Astrocyte (in vitro differentiated cells and primary cell): ENCODE measurements at regions not wholly inside any gene's neighbourhood (a gene's known extent, or its start where the extent isn't known, plus 50 kb on each side); places are given as distances from the start of the nearest gene placed in this dataset.

ENCODE experiments used
- DNase-seq: peaks from one replicate; pipeline ENCODE4 v3.0.0-alpha.2; 2010; ENCODE audit warnings: low read depth
- FAIRE-seq: peaks from 2 replicates; lab custom pipeline; 2011; peaks lifted over from hg19 to GRCh38; lab: Jason Lieb, UNC
- H2AFZ ChIP-seq: 2 replicates; pipeline ENCODE4 v1.6.0; 2012; ENCODE audit warnings: low read depth, low read length, inconsistent platforms
- H3K27ac ChIP-seq: 2 replicates; pipeline ENCODE4 v1.5.1; 2011; ENCODE audit warnings: low read depth, low read length, inconsistent platforms
- H3K27me3 ChIP-seq: 2 replicates; pipeline ENCODE4 v1.6.0; 2011; ENCODE audit warnings: low read length, inconsistent platforms; ENCODE audit not compliant: insufficient read depth
- H3K36me3 ChIP-seq: 2 replicates; pipeline ENCODE4 v1.5.1; 2011; ENCODE audit warnings: low read length, inconsistent platforms; ENCODE audit not compliant: insufficient read depth
- H3K4me1 ChIP-seq: 2 replicates; pipeline ENCODE4 v1.5.1; 2011; ENCODE audit warnings: low read length, inconsistent platforms; ENCODE audit not compliant: insufficient read depth
- H3K4me2 ChIP-seq: 2 replicates; pipeline ENCODE4 v1.6.0; 2012; ENCODE audit warnings: low read length, inconsistent platforms
- H3K4me3 ChIP-seq: 2 replicates; pipeline ENCODE4 v1.5.1; 2011; ENCODE audit warnings: low read depth, mild to moderate bottlenecking, low read length, inconsistent platforms; ENCODE audit not compliant: insufficient read depth
- H3K79me2 ChIP-seq: 2 replicates; pipeline ENCODE4 v1.6.0; 2012; ENCODE audit warnings: mild to moderate bottlenecking, low read length, inconsistent platforms; ENCODE audit not compliant: insufficient read depth
- H3K9ac ChIP-seq: 2 replicates; pipeline ENCODE4 v1.6.0; 2012; ENCODE audit warnings: mild to moderate bottlenecking, low read length, inconsistent platforms
- H3K9me3 ChIP-seq: 2 replicates; pipeline ENCODE4 v1.5.1; 2012; ENCODE audit warnings: low read depth, mild to moderate bottlenecking, low read length, inconsistent platforms; ENCODE audit not compliant: insufficient read depth
- H4K20me1 ChIP-seq: 2 replicates; pipeline ENCODE4 v1.6.0; 2012; ENCODE audit warnings: low read length, inconsistent platforms; ENCODE audit not compliant: insufficient read depth
- H3K27ac Mint-ChIP-seq: one replicate; pipeline ENCODE4 v1.8.0; 2021; ENCODE audit warnings: mild to moderate bottlenecking, mixed read lengths; ENCODE audit not compliant: unreplicated experiment
- H3K27me3 Mint-ChIP-seq: one replicate; pipeline ENCODE4 v1.8.0; 2021; ENCODE audit warnings: low read depth, mixed read lengths; ENCODE audit not compliant: unreplicated experiment
- H3K36me3 Mint-ChIP-seq: one replicate; pipeline ENCODE4 v1.8.0; 2021; ENCODE audit warnings: low read depth, mixed read lengths; ENCODE audit not compliant: unreplicated experiment
- H3K4me1 Mint-ChIP-seq: one replicate; pipeline ENCODE4 v1.8.0; 2021; ENCODE audit warnings: low read depth, mixed read lengths; ENCODE audit not compliant: unreplicated experiment
- H3K4me3 Mint-ChIP-seq: one replicate; pipeline ENCODE4 v1.8.0; 2021; ENCODE audit warnings: mild to moderate bottlenecking, moderate library complexity, mixed read lengths; ENCODE audit not compliant: unreplicated experiment
- H3K9me3 Mint-ChIP-seq: one replicate; pipeline ENCODE4 v1.8.0; 2021; ENCODE audit warnings: mild to moderate bottlenecking, mixed read lengths; ENCODE audit not compliant: unreplicated experiment
- EZH2 ChIP-seq: IDR thresholded peaks from 2 replicates; pipeline ENCODE4 v1.6.1; 2012; ENCODE audit warnings: mild to moderate bottlenecking, low read length, inconsistent platforms; ENCODE audit not compliant: insufficient read depth
- TF ChIP-seq, protein P1 (sequence below): IDR thresholded peaks from 2 replicates; pipeline ENCODE4 v1.5.1; 2011; ENCODE audit warnings: low read depth, mild to moderate bottlenecking, inconsistent platforms, low read length, moderate library complexity; ENCODE audit not compliant: insufficient read depth

DNA sequence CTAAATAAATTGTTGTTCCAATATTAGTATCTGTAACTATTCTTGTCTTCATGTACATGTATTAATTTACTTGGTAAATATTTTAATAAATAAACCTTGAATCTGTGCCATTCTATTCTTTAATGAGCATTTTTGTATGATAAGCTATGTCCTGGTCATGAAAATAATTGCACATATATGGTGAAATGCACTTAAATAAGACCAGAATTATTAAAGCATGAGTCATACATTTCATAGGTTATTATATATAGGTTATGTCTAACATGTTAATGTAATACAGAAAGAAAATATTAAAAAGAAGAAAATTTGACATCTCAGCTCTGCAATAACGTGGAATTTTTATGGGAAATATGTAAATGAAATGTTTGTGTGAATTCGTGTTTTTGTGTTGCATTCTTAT is 1168.1 kb downstream of the TAF11L14 start:
- H3K36me3 Mint-ChIP-seq: no peaks in the 10 kb centered on the region
- no peaks in the 10 kb centered on the region for H3K36me3 ChIP-seq
- peaks cover 3% of the 10 kb centered on the region for H3K9me3 Mint-ChIP-seq
- no peaks in the 10 kb centered on the region for H4K20me1 ChIP-seq
- no peak overlapping the region for H3K27ac Mint-ChIP-seq
- H3K27me3 Mint-ChIP-seq: no peaks in the 10 kb centered on the region
- no peak for DNase-seq
- no peak overlapping the region for H3K4me3 ChIP-seq
- no peak overlapping the region for H3K9ac ChIP-seq
- no peak overlapping the region for H3K27ac ChIP-seq
- no peaks in the 10 kb centered on the region for H3K27me3 ChIP-seq
- no peak overlapping the region for H3K4me3 Mint-ChIP-seq
- no peaks in the 10 kb centered on the region for H3K4me1 ChIP-seq
- no peak overlapping the region for H2AFZ ChIP-seq
- no peaks in the 10 kb centered on the region for H3K79me2 ChIP-seq
- H3K4me2 ChIP-seq: no peak overlapping the region
- FAIRE-seq: no peak
- H3K4me1 Mint-ChIP-seq: peaks cover 1% of the 10 kb centered on the region
- no peaks in the 10 kb centered on the region for H3K9me3 ChIP-seq
- TF ChIP-seq, protein P1, sequence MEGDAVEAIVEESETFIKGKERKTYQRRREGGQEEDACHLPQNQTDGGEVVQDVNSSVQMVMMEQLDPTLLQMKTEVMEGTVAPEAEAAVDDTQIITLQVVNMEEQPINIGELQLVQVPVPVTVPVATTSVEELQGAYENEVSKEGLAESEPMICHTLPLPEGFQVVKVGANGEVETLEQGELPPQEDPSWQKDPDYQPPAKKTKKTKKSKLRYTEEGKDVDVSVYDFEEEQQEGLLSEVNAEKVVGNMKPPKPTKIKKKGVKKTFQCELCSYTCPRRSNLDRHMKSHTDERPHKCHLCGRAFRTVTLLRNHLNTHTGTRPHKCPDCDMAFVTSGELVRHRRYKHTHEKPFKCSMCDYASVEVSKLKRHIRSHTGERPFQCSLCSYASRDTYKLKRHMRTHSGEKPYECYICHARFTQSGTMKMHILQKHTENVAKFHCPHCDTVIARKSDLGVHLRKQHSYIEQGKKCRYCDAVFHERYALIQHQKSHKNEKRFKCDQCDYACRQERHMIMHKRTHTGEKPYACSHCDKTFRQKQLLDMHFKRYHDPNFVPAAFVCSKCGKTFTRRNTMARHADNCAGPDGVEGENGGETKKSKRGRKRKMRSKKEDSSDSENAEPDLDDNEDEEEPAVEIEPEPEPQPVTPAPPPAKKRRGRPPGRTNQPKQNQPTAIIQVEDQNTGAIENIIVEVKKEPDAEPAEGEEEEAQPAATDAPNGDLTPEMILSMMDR: no peak
- TF ChIP-seq EZH2: no peak

- no peak overlapping the region for H3K4me3 Mint-ChIP-seq
- Histone ChIP-seq H3K9me3 (no peaks in the 10 kb centered on the region), H3K79me2 (no peaks in the 10 kb centered on the region), H3K27me3 (no peaks in the 10 kb centered on the region), H3K4me2 (no peak overlapping the region), H4K20me1 (no peaks in the 10 kb centered on the region), H3K4me1 (no peaks in the 10 kb centered on the region), H3K27ac (no peak overlapping the region), H3K4me3 (no peak overlapping the region), H3K36me3 (no peaks in the 10 kb centered on the region), H3K9ac (no peak overlapping the region), H2AFZ (no peak overlapping the region)
- H3K4me1 Mint-ChIP-seq: peaks cover 2% of the 10 kb centered on the region
- no peak for FAIRE-seq
- TF ChIP-seq, protein P1: no peak
- TF ChIP-seq EZH2: no peak
- H3K27me3 Mint-ChIP-seq: no peaks in the 10 kb centered on the region
- DNase-seq: no peak
- H3K27ac Mint-ChIP-seq: no peak overlapping the region
- peaks cover under 1% of the 10 kb centered on the region for H3K9me3 Mint-ChIP-seq
- no peaks in the 10 kb centered on the region for H3K36me3 Mint-ChIP-seq
Measured at GRCh38 chr5:18805376-18805775, 1171.1 kb downstream of the TAF11L14 start.

- Histone ChIP-seq H3K9ac (no peak overlapping the region), H3K4me2 (no peak overlapping the region), H3K79me2 (no peaks in the 10 kb centered on the region), H4K20me1 (no peaks in the 10 kb centered on the region), H3K4me3 (no peak overlapping the region), H3K27me3 (no peaks in the 10 kb centered on the region), H3K27ac (no peak overlapping the region), H3K4me1 (no peaks in the 10 kb centered on the region), H3K36me3 (no peaks in the 10 kb centered on the region), H3K9me3 (no peaks in the 10 kb centered on the region), H2AFZ (no peak overlapping the region)
- Mint-ChIP-seq H3K36me3 (no peaks in the 10 kb centered on the region), H3K4me3 (no peak overlapping the region), H3K27me3 (no peaks in the 10 kb centered on the region), H3K4me1 (peaks cover 5% of the 10 kb centered on the region), H3K9me3 (no peaks in the 10 kb centered on the region), H3K27ac (no peak overlapping the region)
- no peak for TF ChIP-seq EZH2
- TF ChIP-seq, protein P1: no peak
- DNase-seq (no peak), FAIRE-seq (no peak)
Measured at GRCh38 chr5:18807256-18808149, 1173.2 kb downstream of the TAF11L14 start.
